Ovary (tissue), 7 donors: ENCODE measurements at regions not wholly inside any gene's neighbourhood (a gene's known extent, or its start where the extent isn't known, plus 50 kb on each side); places are given as distances from the start of the nearest gene placed in this dataset.

Experiments
- DNase-seq, 5 donors: peaks; one replicate each; pipeline ENCODE4 v3.0.0-alpha.2; 2019 to 2020
- H3K27ac ChIP-seq, 2 donors: fragments of 200-600 bp; one replicate each; pipeline versions ENCODE4 v1.5.1 to v1.8.0; 2019 to 2022
- H3K27me3 ChIP-seq: fragments of 200-600 bp; one replicate; pipeline ENCODE4 v1.8.0; 2022
- H3K36me3 ChIP-seq: fragments of 200-600 bp; sonication (generic); one replicate; pipeline ENCODE4 v1.5.1; 2019
- H3K4me1 ChIP-seq: one replicate; pipeline ENCODE4 v1.8.1; 2013; ENCODE audit warnings: mild to moderate bottlenecking, moderate library complexity; ENCODE audit not compliant: insufficient read depth
- H3K4me3 ChIP-seq: fragments of 200-600 bp; sonication (generic); one replicate; pipeline ENCODE4 v1.5.1; 2017
- H3K9me3 ChIP-seq, 2 donors: fragments of 200-600 bp in 1 of 2; sonication (generic) in 1 of 2; one replicate each; pipeline versions ENCODE4 v1.5.1 to v1.8.1; 2013 to 2019; ENCODE audit warnings: mild to moderate bottlenecking in 1 of 2, moderate library complexity in 1 of 2
- CTCF ChIP-seq, 3 donors: fragments of 450-650 bp in 2 of 3; fragments of 200-600 bp in 1 of 3; IDR thresholded peaks; one replicate each; pipeline versions ENCODE4 v1.5.1 to v1.8.0; 2016 to 2022; ENCODE audit warnings: antibody characterized with exemption in 3 of 3, mild to moderate bottlenecking in 1 of 3
- EP300 ChIP-seq: sonication (generic); formaldehyde crosslinking; IDR thresholded peaks from one replicate; pipeline ENCODE4 v1.6.1; 2017; ENCODE audit warnings: antibody characterized with exemption
- POLR2A ChIP-seq: fragments of 450-650 bp; IDR thresholded peaks from one replicate; pipeline ENCODE4 v1.6.1; 2017; ENCODE audit warnings: antibody characterized with exemption, mild to moderate bottlenecking, moderate library complexity
- WGBS, 3 donors: extraction: QIAGEN DNeasy Blood & Tissue Kit in 1 of 3; methylation state at CpG; one replicate each; pipeline versions ENCODE4 v1.1.5 to v1.1.7; 2013 to 2017; 5-methylcytosine and 5-hydroxymethylcytosine counted together
- intact Hi-C, 4 donors: fragments of 100-400 bp; cut with DNase I; formaldehyde crosslinking; loops; one replicate each; pipeline versions ENCODE4 v1.11.0 to v1.15.1; 2022 to 2023
- donor health status: DM: no; HTN: no; CAD: no; lungs with moderate emphysema.
- donor health status: DM: no; HTN: no; CAD: no.
- donor health status: Bipolar disorder and iron deficiency.
- donor health status: DM: no; HTN: no; CAD: no.
- donor health status: DM: yes; HTN: yes; CAD: no.

- Histone ChIP-seq H3K4me3 (no peak overlapping the region), H3K36me3 (no peaks in the 10 kb centered on the region), H3K27ac (no peak overlapping the region), H3K27me3 (no peaks in the 10 kb centered on the region), H3K4me1 (no peaks in the 10 kb centered on the region), H3K9me3 (no peaks in the 10 kb centered on the region)
- intact Hi-C loops, result no loop called here
- no peak for DNase-seq
- no peak for TF ChIP-seq CTCF (IDR thresholded peaks at IDR 0.05)
- no peak for TF ChIP-seq POLR2A
- TF ChIP-seq EP300, result no peak
- WGBS, 3 donors, result 6 to 13% (median 12%) methylated on average over 2 of the region's 2 CpGs
Measured at GRCh38 chr4:106426069-106426468, 57.5 kb upstream of the GIMD1 start.

- TF ChIP-seq POLR2A, result no peak
- no peak for TF ChIP-seq EP300
- TF ChIP-seq CTCF (IDR thresholded peaks at IDR 0.05), result no peak
- intact Hi-C loops, result no loop called here
- DNase-seq, result no peak
- no peaks in the 10 kb centered on the region for H3K9me3 ChIP-seq
- no peaks in the 10 kb centered on the region for H3K4me1 ChIP-seq
- H3K4me3 ChIP-seq, result no peak overlapping the region
- no peaks in the 10 kb centered on the region for H3K27me3 ChIP-seq
- no peak overlapping the region for H3K27ac ChIP-seq
- H3K36me3 ChIP-seq, result no peaks in the 10 kb centered on the region
Measured at GRCh38 chr4:106425576-106425975, 57.0 kb upstream of the GIMD1 start.

GRCh38 chr4:106424426-106424825 is 55.8 kb upstream of the GIMD1 start:
- no peaks in the 10 kb centered on the region for H3K36me3 ChIP-seq
- H3K4me1 ChIP-seq, result no peaks in the 10 kb centered on the region
- no peak for DNase-seq
- no peak overlapping the region for H3K27ac ChIP-seq
- H3K4me3 ChIP-seq, result no peak overlapping the region
- no peaks in the 10 kb centered on the region for H3K9me3 ChIP-seq
- intact Hi-C loops, result no loop called here
- H3K27me3 ChIP-seq, result no peaks in the 10 kb centered on the region
- WGBS, 3 donors, result 74 to 93% (median 84%) methylated on average over 3 of the region's 3 CpGs
- TF ChIP-seq CTCF (IDR thresholded peaks at IDR 0.05), result no peak
- TF ChIP-seq EP300, result no peak
- no peak for TF ChIP-seq POLR2A

- Histone ChIP-seq H3K9me3 (no peaks in the 10 kb centered on the region), H3K4me1 (no peaks in the 10 kb centered on the region), H3K27me3 (no peaks in the 10 kb centered on the region), H3K4me3 (no peak overlapping the region), H3K36me3 (no peaks in the 10 kb centered on the region), H3K27ac (no peak overlapping the region)
- no peak for TF ChIP-seq CTCF (IDR thresholded peaks at IDR 0.05)
- TF ChIP-seq POLR2A, result no peak
- no peak for TF ChIP-seq EP300
- DNase-seq, result no peak
- intact Hi-C loops, result no loop called here
Measured at GRCh38 chr4:106423791-106424190, 55.2 kb upstream of the GIMD1 start.

GRCh38 chr4:106422766-106423165 is 54.2 kb upstream of the GIMD1 start:
- H3K9me3 ChIP-seq, result no peaks in the 10 kb centered on the region
- H3K27ac ChIP-seq, result no peak overlapping the region
- no peak overlapping the region for H3K4me3 ChIP-seq
- no peaks in the 10 kb centered on the region for H3K36me3 ChIP-seq
- no peaks in the 10 kb centered on the region for H3K4me1 ChIP-seq
- TF ChIP-seq EP300 (no peak), POLR2A (no peak), CTCF (IDR thresholded peaks at IDR 0.05) (no peak)
- H3K27me3 ChIP-seq, result no peaks in the 10 kb centered on the region
- intact Hi-C loops, result no loop called here
- DNase-seq, result no peak
- WGBS, 3 donors, result 67 to 78% (median 75%) methylated on average over 1 of the region's 1 CpG
